GM19463 (cell line): ENCODE measurements at regions not wholly inside any gene's neighbourhood (a gene's known extent, or its start where the extent isn't known, plus 50 kb on each side); places are given as distances from the start of the nearest gene placed in this dataset.

ENCODE experiments used
- ATAC-seq: cut with Tn5 transposase; IDR thresholded peaks from one replicate; pipeline ENCODE4 v1.9.1; 2021; ENCODE audit warnings: mild to moderate bottlenecking, moderate library complexity; ENCODE audit not compliant: unreplicated experiment

- no peak for ATAC-seq
Measured at GRCh38 chr21:24188506-24188905, 1418.8 kb downstream of the MRPL39 start.

GRCh38 chr21:24183077-24183476 is 1424.2 kb downstream of the MRPL39 start:
- ATAC-seq = no peak

GRCh38 chr21:24179110-24179509 is 1428.2 kb downstream of the MRPL39 start:
- no peak for ATAC-seq

- ATAC-seq = no peak
Measured at GRCh38 chr21:24175106-24175505, 1432.2 kb downstream of the MRPL39 start.

- no peak for ATAC-seq
Measured at GRCh38 chr21:24171736-24172135, 1435.5 kb downstream of the MRPL39 start.

GRCh38 chr21:24163539-24163938 is 1443.7 kb downstream of the MRPL39 start:
- ATAC-seq = no peak

- no peak for ATAC-seq
Measured at GRCh38 chr21:24160528-24160927, 1446.8 kb downstream of the MRPL39 start.

- ATAC-seq = no peak
Measured at GRCh38 chr21:24153137-24153536, 1454.1 kb downstream of the MRPL39 start.

- no peak for ATAC-seq
Measured at GRCh38 chr21:24150753-24151152, 1456.5 kb downstream of the MRPL39 start.

GRCh38 chr21:24148461-24148860 is 1458.8 kb downstream of the MRPL39 start:
- no peak for ATAC-seq

GRCh38 chr21:24147674-24148073 is 1459.6 kb downstream of the MRPL39 start:
- no peak for ATAC-seq

- ATAC-seq = no peak
Measured at GRCh38 chr21:24131056-24131455, 1476.2 kb downstream of the MRPL39 start.

GRCh38 chr21:24127651-24128050 is 1479.6 kb downstream of the MRPL39 start:
- ATAC-seq = no peak

- ATAC-seq = no peak
Measured at GRCh38 chr21:24123785-24124184, 1483.5 kb downstream of the MRPL39 start.

- ATAC-seq = no peak
Measured at GRCh38 chr21:24118738-24119459, 1488.4 kb downstream of the MRPL39 start.

GRCh38 chr21:24115141-24115540 is 1492.1 kb downstream of the MRPL39 start:
- ATAC-seq = no peak

- no peak for ATAC-seq
Measured at GRCh38 chr21:24112020-24112419, 1495.3 kb downstream of the MRPL39 start.

- ATAC-seq = no peak
Measured at GRCh38 chr21:24110846-24111245, 1496.4 kb downstream of the MRPL39 start.

GRCh38 chr21:24097181-24097580 is 1510.1 kb downstream of the MRPL39 start:
- no peak for ATAC-seq

- no peak for ATAC-seq
Measured at GRCh38 chr21:24096651-24097050, 1510.6 kb downstream of the MRPL39 start.

- no peak for ATAC-seq
Measured at GRCh38 chr21:24093032-24093431, 1514.2 kb downstream of the MRPL39 start.

GRCh38 chr21:24076179-24076578 is 1531.1 kb downstream of the MRPL39 start:
- ATAC-seq = no peak

- no peak for ATAC-seq
Measured at GRCh38 chr21:24055696-24056095, 1551.6 kb downstream of the MRPL39 start.
